OCI-LY3 (cell line): ENCODE measurements at regions not wholly inside any gene's neighbourhood (a gene's known extent, or its start where the extent isn't known, plus 50 kb on each side); places are given as distances from the start of the nearest gene placed in this dataset.

ENCODE experiments used
- EZH2phosphoT487 ChIP-seq: fragments of 200-600 bp; shearing (Covaris generic); IDR thresholded peaks from 2 replicates; pipeline ENCODE4 v1.6.1; 2018; ENCODE audit warnings: antibody characterized with exemption, mixed run types, low read depth
- TF ChIP-seq, protein P1 (sequence below): fragments of 200-600, 300-600 bp; sonication (generic); IDR thresholded peaks from 2 replicates; pipeline ENCODE4 v1.5.1; 2014; ENCODE audit warnings: antibody characterized with exemption, low read length, low read depth

DNA sequence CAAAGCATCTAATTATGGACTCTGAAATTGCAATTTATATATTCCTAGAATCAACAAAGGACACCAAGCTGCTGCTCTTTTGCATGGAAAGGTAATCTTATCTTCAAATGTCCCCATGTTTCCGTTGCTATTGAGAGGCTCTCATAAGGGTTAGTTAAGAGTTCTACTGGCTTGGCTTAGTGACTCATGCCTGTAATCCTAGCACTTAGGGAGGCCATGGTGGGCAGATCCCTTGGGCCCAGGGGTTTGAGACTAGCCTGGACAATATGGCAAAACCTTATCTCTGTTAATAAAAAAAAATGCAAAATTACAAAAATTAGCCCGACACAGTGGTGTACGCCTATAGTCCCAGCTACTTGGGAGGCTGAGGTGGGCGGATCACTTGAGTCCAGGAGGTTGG is 93.4 kb upstream of the RAPGEF2 start:
- TF ChIP-seq, protein P1, sequence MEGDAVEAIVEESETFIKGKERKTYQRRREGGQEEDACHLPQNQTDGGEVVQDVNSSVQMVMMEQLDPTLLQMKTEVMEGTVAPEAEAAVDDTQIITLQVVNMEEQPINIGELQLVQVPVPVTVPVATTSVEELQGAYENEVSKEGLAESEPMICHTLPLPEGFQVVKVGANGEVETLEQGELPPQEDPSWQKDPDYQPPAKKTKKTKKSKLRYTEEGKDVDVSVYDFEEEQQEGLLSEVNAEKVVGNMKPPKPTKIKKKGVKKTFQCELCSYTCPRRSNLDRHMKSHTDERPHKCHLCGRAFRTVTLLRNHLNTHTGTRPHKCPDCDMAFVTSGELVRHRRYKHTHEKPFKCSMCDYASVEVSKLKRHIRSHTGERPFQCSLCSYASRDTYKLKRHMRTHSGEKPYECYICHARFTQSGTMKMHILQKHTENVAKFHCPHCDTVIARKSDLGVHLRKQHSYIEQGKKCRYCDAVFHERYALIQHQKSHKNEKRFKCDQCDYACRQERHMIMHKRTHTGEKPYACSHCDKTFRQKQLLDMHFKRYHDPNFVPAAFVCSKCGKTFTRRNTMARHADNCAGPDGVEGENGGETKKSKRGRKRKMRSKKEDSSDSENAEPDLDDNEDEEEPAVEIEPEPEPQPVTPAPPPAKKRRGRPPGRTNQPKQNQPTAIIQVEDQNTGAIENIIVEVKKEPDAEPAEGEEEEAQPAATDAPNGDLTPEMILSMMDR, result no peak
- no peak for TF ChIP-seq EZH2phosphoT487
